Astrocyte (in vitro differentiated cells and primary cell): ENCODE measurements at regions not wholly inside any gene's neighbourhood (a gene's known extent, or its start where the extent isn't known, plus 50 kb on each side); places are given as distances from the start of the nearest gene placed in this dataset.
A peak's percentile ranks its signal among the peaks of the same experiment; 100 is the strongest.

ENCODE experiments used
- DNase-seq: peaks from one replicate; pipeline ENCODE4 v3.0.0-alpha.2; 2010; ENCODE audit warnings: low read depth
- FAIRE-seq: peaks from 2 replicates; lab custom pipeline; 2011; peaks lifted over from hg19 to GRCh38; lab: Jason Lieb, UNC
- H2AFZ ChIP-seq: 2 replicates; pipeline ENCODE4 v1.6.0; 2012; ENCODE audit warnings: low read depth, low read length, inconsistent platforms
- H3K27ac ChIP-seq: 2 replicates; pipeline ENCODE4 v1.5.1; 2011; ENCODE audit warnings: low read depth, low read length, inconsistent platforms
- H3K27me3 ChIP-seq: 2 replicates; pipeline ENCODE4 v1.6.0; 2011; ENCODE audit warnings: low read length, inconsistent platforms; ENCODE audit not compliant: insufficient read depth
- H3K36me3 ChIP-seq: 2 replicates; pipeline ENCODE4 v1.5.1; 2011; ENCODE audit warnings: low read length, inconsistent platforms; ENCODE audit not compliant: insufficient read depth
- H3K4me1 ChIP-seq: 2 replicates; pipeline ENCODE4 v1.5.1; 2011; ENCODE audit warnings: low read length, inconsistent platforms; ENCODE audit not compliant: insufficient read depth
- H3K4me2 ChIP-seq: 2 replicates; pipeline ENCODE4 v1.6.0; 2012; ENCODE audit warnings: low read length, inconsistent platforms
- H3K4me3 ChIP-seq: 2 replicates; pipeline ENCODE4 v1.5.1; 2011; ENCODE audit warnings: low read depth, mild to moderate bottlenecking, low read length, inconsistent platforms; ENCODE audit not compliant: insufficient read depth
- H3K79me2 ChIP-seq: 2 replicates; pipeline ENCODE4 v1.6.0; 2012; ENCODE audit warnings: mild to moderate bottlenecking, low read length, inconsistent platforms; ENCODE audit not compliant: insufficient read depth
- H3K9ac ChIP-seq: 2 replicates; pipeline ENCODE4 v1.6.0; 2012; ENCODE audit warnings: mild to moderate bottlenecking, low read length, inconsistent platforms
- H3K9me3 ChIP-seq: 2 replicates; pipeline ENCODE4 v1.5.1; 2012; ENCODE audit warnings: low read depth, mild to moderate bottlenecking, low read length, inconsistent platforms; ENCODE audit not compliant: insufficient read depth
- H4K20me1 ChIP-seq: 2 replicates; pipeline ENCODE4 v1.6.0; 2012; ENCODE audit warnings: low read length, inconsistent platforms; ENCODE audit not compliant: insufficient read depth
- H3K27ac Mint-ChIP-seq: one replicate; pipeline ENCODE4 v1.8.0; 2021; ENCODE audit warnings: mild to moderate bottlenecking, mixed read lengths; ENCODE audit not compliant: unreplicated experiment
- H3K27me3 Mint-ChIP-seq: one replicate; pipeline ENCODE4 v1.8.0; 2021; ENCODE audit warnings: low read depth, mixed read lengths; ENCODE audit not compliant: unreplicated experiment
- H3K36me3 Mint-ChIP-seq: one replicate; pipeline ENCODE4 v1.8.0; 2021; ENCODE audit warnings: low read depth, mixed read lengths; ENCODE audit not compliant: unreplicated experiment
- H3K4me1 Mint-ChIP-seq: one replicate; pipeline ENCODE4 v1.8.0; 2021; ENCODE audit warnings: low read depth, mixed read lengths; ENCODE audit not compliant: unreplicated experiment
- H3K4me3 Mint-ChIP-seq: one replicate; pipeline ENCODE4 v1.8.0; 2021; ENCODE audit warnings: mild to moderate bottlenecking, moderate library complexity, mixed read lengths; ENCODE audit not compliant: unreplicated experiment
- H3K9me3 Mint-ChIP-seq: one replicate; pipeline ENCODE4 v1.8.0; 2021; ENCODE audit warnings: mild to moderate bottlenecking, mixed read lengths; ENCODE audit not compliant: unreplicated experiment
- EZH2 ChIP-seq: IDR thresholded peaks from 2 replicates; pipeline ENCODE4 v1.6.1; 2012; ENCODE audit warnings: mild to moderate bottlenecking, low read length, inconsistent platforms; ENCODE audit not compliant: insufficient read depth
- TF ChIP-seq, protein P1 (sequence below): IDR thresholded peaks from 2 replicates; pipeline ENCODE4 v1.5.1; 2011; ENCODE audit warnings: low read depth, mild to moderate bottlenecking, inconsistent platforms, low read length, moderate library complexity; ENCODE audit not compliant: insufficient read depth

DNA sequence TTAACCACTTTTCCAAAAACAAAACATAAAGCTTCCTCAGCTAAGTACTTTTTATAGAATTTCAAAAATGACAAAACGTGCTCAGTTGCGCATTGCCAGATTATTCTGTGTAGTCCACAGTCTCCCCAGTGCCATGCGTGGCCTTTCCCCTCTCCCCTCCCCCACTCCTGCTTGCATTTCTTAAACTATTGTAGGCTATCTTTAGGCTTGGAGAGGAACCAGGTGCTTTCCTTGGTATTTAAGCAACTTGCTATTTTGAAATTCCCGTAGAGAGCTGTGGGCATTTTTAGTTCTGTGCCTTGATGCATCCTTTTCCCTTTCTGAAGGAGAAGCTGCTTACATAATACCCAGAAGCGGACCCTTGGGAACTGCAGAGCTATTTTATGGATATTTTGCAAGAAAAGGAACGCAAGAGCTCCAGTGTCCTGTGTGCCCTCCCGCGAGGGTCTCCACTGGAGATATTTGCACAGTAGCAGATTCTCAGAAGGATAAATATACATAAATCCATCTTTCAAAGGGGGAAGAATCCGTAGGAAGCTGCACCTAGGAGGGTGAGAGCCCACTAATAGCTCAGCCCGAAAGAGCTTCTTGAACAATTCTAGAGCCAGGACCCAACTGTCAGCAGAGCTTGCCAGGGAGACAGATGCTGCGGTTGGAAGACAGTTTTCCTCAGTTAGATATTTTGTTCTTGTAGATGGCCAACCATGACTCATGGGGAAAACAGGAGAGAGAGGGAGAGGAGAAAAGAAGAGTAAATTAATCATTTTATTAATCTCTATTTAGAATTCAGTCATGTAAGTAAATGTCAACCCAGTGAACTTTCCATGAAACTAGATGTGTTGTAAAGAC is 1298.3 kb upstream of the WWC1 start:
- no peak overlapping the region for H3K4me3 ChIP-seq
- no peaks in the 10 kb centered on the region for H3K36me3 ChIP-seq
- no peaks in the 10 kb centered on the region for H3K4me1 ChIP-seq
- H3K27ac ChIP-seq: no peak overlapping the region
- H4K20me1 ChIP-seq: no peaks in the 10 kb centered on the region
- no peaks in the 10 kb centered on the region for H3K36me3 Mint-ChIP-seq
- H3K9me3 Mint-ChIP-seq: no peaks in the 10 kb centered on the region
- H2AFZ ChIP-seq: no peak overlapping the region
- no peak overlapping the region for H3K9ac ChIP-seq
- H3K27me3 Mint-ChIP-seq: no peaks in the 10 kb centered on the region
- peaks cover 5% of the 10 kb centered on the region for H3K4me1 Mint-ChIP-seq
- no peaks in the 10 kb centered on the region for H3K27me3 ChIP-seq
- H3K27ac Mint-ChIP-seq: no peak overlapping the region
- TF ChIP-seq, protein P1, sequence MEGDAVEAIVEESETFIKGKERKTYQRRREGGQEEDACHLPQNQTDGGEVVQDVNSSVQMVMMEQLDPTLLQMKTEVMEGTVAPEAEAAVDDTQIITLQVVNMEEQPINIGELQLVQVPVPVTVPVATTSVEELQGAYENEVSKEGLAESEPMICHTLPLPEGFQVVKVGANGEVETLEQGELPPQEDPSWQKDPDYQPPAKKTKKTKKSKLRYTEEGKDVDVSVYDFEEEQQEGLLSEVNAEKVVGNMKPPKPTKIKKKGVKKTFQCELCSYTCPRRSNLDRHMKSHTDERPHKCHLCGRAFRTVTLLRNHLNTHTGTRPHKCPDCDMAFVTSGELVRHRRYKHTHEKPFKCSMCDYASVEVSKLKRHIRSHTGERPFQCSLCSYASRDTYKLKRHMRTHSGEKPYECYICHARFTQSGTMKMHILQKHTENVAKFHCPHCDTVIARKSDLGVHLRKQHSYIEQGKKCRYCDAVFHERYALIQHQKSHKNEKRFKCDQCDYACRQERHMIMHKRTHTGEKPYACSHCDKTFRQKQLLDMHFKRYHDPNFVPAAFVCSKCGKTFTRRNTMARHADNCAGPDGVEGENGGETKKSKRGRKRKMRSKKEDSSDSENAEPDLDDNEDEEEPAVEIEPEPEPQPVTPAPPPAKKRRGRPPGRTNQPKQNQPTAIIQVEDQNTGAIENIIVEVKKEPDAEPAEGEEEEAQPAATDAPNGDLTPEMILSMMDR: no peak
- no peak for TF ChIP-seq EZH2
- no peak overlapping the region for H3K4me2 ChIP-seq
- H3K4me3 Mint-ChIP-seq: no peak overlapping the region
- no peaks in the 10 kb centered on the region for H3K9me3 ChIP-seq
- no peaks in the 10 kb centered on the region for H3K79me2 ChIP-seq
- DNase-seq: peak; percentile 51
- FAIRE-seq: no peak

DNA sequence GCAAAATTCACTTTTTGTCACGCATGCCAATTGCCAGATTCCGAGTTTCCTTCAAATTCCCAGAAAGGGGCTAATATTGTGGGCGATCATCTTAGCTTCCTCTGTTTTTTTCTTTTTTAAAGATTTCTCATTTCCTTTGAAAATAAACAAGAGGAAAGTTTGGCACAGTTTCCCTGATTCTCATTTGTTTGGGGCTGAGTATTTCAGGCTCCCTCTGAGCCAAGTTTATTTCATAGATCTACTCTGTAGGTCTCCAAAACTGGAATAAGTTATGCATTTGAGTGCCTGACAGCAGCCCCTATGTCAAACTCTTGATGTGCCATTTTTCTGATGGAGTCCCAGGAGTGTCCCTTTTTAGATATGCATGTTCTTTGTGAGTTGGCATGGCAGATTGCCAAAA is 1297.2 kb upstream of the WWC1 start:
- FAIRE-seq (no peak), DNase-seq (no peak)
- Histone ChIP-seq H3K27me3 (no peaks in the 10 kb centered on the region), H3K27ac (no peak overlapping the region), H4K20me1 (no peaks in the 10 kb centered on the region), H3K4me2 (no peak overlapping the region), H3K9ac (no peak overlapping the region), H3K79me2 (no peaks in the 10 kb centered on the region), H3K4me3 (no peak overlapping the region), H3K4me1 (no peaks in the 10 kb centered on the region), H3K9me3 (no peaks in the 10 kb centered on the region), H3K36me3 (no peaks in the 10 kb centered on the region), H2AFZ (no peak overlapping the region)
- Mint-ChIP-seq H3K9me3 (peaks cover under 1% of the 10 kb centered on the region), H3K36me3 (no peaks in the 10 kb centered on the region), H3K4me1 (peaks cover 5% of the 10 kb centered on the region), H3K27me3 (peaks cover under 1% of the 10 kb centered on the region), H3K27ac (no peak overlapping the region), H3K4me3 (no peak overlapping the region)
- TF ChIP-seq, protein P1: no peak
- TF ChIP-seq EZH2: no peak

DNA sequence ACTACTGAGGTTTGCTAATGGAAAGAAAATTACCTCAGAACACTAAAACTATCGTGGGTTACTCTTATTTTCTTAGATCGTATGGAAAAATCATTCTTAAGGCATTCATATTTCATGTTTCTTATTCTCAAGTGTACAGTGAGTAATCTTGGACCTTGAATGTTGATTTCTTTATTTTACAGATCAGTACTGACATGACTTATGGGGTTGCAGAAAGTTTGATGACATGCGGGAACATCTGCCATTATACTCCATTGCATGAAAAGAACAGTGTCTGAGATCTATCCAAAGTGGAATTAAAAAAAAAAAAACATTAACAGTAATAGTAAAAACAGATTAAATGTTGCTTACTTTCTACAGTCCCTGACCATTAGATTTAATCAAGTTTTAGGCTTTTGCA is 1290.2 kb upstream of the WWC1 start:
- H3K9me3 Mint-ChIP-seq: peaks cover 8% of the 10 kb centered on the region

More for the DNA sequence above, 1290.2 kb upstream of the WWC1 start:
- Histone ChIP-seq H3K36me3 (no peaks in the 10 kb centered on the region), H3K9me3 (no peaks in the 10 kb centered on the region), H3K9ac (no peak overlapping the region), H3K4me2 (no peak overlapping the region), H3K79me2 (no peaks in the 10 kb centered on the region), H3K4me1 (no peaks in the 10 kb centered on the region), H3K27ac (no peak overlapping the region), H3K4me3 (no peak overlapping the region), H4K20me1 (no peaks in the 10 kb centered on the region), H3K27me3 (no peaks in the 10 kb centered on the region), H2AFZ (no peak overlapping the region)
- FAIRE-seq: no peak
- Mint-ChIP-seq H3K27ac (no peak overlapping the region), H3K4me3 (no peak overlapping the region), H3K27me3 (peaks cover 3% of the 10 kb centered on the region), H3K36me3 (no peaks in the 10 kb centered on the region), H3K4me1 (peaks cover 2% of the 10 kb centered on the region)
- TF ChIP-seq, protein P1: no peak
- TF ChIP-seq EZH2: no peak
- DNase-seq: no peak
